ENCODE measurements at regions not wholly inside any gene's neighbourhood (a gene's known extent, or its start where the extent isn't known, plus 50 kb on each side); places are given as distances from the start of the nearest gene placed in this dataset.
A peak's percentile ranks its signal among the peaks of the same experiment; 100 is the strongest.

DNA sequence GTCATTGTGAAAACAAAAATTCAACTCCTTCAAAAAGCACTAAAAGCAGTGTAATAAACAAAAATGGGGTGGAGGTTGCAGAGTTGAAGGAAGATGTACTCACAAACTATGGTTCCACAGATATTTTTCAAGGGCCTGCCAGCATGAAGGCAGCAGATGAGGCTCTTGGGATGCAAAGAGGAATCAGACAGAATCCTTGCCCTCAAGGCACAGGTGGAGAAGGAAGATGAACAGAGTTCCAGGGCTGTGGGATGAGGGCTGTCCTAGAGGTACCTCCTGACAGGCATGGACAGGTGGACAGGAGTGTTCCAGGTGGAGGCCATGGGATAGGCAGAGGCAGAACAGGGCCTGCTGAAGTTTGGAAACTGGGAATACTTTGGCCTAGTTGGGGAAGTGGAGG is 140.5 kb upstream of the ANKH start:
- no peaks in the 10 kb centered on the region for H3K9me3 ChIP-seq
- H3K4me1 ChIP-seq: peaks cover 6 to 39% (median 8%) of the 10 kb centered on the region in 3 donors
- no peak for TF ChIP-seq EP300 (IDR thresholded peaks at IDR 0.05)
- no peak for ATAC-seq
- no peaks in the 10 kb centered on the region for H3K27me3 ChIP-seq
- H3K27ac ChIP-seq: no peak overlapping the region
- H3K4me3 ChIP-seq: no peak overlapping the region
- H3K36me3 ChIP-seq: no peaks in the 10 kb centered on the region

DNA sequence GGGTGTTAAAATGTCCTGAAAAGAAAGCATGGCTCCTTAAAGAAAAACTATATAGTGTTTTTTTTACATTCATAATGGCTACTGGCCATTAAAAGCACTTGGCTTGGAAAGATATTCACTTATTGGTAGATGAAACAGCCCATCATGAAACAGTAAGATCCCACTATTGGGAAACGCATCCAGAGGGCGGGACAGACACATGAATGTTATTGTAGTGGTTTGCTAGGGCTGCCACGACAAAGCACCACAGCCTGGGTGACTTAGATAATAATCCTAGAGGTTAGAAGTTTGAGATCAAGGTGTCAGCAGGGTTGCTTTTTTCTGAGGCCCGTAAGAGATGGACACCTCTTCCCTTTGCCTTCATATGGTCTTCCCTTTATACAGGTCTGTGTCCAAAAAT is 139.4 kb upstream of the ANKH start:
- no peak for ATAC-seq
- Histone ChIP-seq H3K4me1 (peaks cover 6 to 39% (median 8%) of the 10 kb centered on the region in 3 donors), H3K36me3 (no peaks in the 10 kb centered on the region), H3K27ac (no peak overlapping the region), H3K4me3 (no peak overlapping the region), H3K9me3 (no peaks in the 10 kb centered on the region), H3K27me3 (no peaks in the 10 kb centered on the region)
- no peak for TF ChIP-seq POLR2AphosphoS5 (IDR thresholded peaks at IDR 0.05)
- TF ChIP-seq, protein P1, sequence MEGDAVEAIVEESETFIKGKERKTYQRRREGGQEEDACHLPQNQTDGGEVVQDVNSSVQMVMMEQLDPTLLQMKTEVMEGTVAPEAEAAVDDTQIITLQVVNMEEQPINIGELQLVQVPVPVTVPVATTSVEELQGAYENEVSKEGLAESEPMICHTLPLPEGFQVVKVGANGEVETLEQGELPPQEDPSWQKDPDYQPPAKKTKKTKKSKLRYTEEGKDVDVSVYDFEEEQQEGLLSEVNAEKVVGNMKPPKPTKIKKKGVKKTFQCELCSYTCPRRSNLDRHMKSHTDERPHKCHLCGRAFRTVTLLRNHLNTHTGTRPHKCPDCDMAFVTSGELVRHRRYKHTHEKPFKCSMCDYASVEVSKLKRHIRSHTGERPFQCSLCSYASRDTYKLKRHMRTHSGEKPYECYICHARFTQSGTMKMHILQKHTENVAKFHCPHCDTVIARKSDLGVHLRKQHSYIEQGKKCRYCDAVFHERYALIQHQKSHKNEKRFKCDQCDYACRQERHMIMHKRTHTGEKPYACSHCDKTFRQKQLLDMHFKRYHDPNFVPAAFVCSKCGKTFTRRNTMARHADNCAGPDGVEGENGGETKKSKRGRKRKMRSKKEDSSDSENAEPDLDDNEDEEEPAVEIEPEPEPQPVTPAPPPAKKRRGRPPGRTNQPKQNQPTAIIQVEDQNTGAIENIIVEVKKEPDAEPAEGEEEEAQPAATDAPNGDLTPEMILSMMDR (IDR thresholded peaks at IDR 0.05): no peak
- no peak for TF ChIP-seq POLR2A (IDR thresholded peaks at IDR 0.05)
- TF ChIP-seq EP300 (IDR thresholded peaks at IDR 0.05): no peak
- 82 to 93% methylated on average over 3 to 4 of the region's 4 CpGs for WGBS, 2 donors (ENCODE audit: low coverage in 1 of 2)

DNA sequence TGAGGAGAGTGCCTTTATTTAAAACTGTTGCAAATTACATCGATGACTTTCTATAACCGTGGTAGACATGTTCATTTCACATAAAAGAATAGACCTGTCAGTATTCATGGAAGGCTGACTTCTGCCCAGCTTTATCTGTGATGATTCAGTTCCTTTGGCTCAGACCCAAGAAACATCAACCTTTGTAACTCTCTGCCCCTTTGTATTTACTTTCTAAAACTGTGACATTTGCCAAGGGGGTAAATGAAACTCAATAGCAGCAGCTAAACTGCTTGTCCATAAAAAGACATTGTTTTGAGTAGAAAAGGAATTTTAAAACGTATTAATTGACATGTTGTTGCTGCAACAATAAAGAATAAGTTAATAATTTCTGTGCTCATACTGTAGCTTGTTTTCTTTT is 137.8 kb upstream of the ANKH start:
- ATAC-seq: no peak
- Histone ChIP-seq H3K27ac (peak overlapping the region; percentile 34 to 74 (median 70)), H3K9me3 (no peaks in the 10 kb centered on the region), H3K27me3 (no peaks in the 10 kb centered on the region), H3K4me3 (no peak overlapping the region), H3K36me3 (no peaks in the 10 kb centered on the region), H3K4me1 (peaks cover 6 to 39% (median 8%) of the 10 kb centered on the region in 3 donors)
- WGBS, 2 donors (ENCODE audit: low coverage in 1 of 2): 30 to 32% methylated on average over 3 of the region's 3 CpGs
- TF ChIP-seq POLR2AphosphoS5 (IDR thresholded peaks at IDR 0.05) (peak; percentile 29), EP300 (IDR thresholded peaks at IDR 0.05) (no peak), POLR2A (IDR thresholded peaks at IDR 0.05) (no peak)
- TF ChIP-seq, protein P1 (IDR thresholded peaks at IDR 0.05): no peak

DNA sequence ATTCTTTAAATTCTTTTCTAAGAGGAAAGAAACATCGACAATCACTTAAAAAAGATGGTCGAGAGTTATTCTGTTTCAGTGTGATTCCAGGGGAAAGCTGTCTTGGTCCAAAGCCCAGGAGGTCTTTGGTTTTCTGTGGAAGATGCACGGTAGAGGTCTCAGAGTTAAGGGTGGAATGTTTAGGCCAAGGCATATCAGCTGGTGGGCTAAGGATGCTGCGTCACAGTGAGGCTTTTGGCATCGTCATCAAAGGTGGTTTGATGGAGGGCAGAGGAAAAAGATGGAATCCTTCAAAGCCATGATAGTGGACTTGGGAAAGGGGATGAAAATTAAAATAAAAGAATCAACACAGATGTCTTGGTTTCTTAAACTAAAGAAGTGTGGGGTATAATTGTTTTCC is 137.3 kb upstream of the ANKH start:
- TF ChIP-seq POLR2AphosphoS5 (IDR thresholded peaks at IDR 0.05) (no peak), POLR2A (IDR thresholded peaks at IDR 0.05) (no peak), EP300 (IDR thresholded peaks at IDR 0.05) (no peak)
- ATAC-seq: no peak
- 60% methylated on average over 5 of the region's 5 CpGs; no CpG with 5 or more reads in 1 of the 2 donors for WGBS, 2 donors (ENCODE audit: low coverage in 1 of 2)

DNA sequence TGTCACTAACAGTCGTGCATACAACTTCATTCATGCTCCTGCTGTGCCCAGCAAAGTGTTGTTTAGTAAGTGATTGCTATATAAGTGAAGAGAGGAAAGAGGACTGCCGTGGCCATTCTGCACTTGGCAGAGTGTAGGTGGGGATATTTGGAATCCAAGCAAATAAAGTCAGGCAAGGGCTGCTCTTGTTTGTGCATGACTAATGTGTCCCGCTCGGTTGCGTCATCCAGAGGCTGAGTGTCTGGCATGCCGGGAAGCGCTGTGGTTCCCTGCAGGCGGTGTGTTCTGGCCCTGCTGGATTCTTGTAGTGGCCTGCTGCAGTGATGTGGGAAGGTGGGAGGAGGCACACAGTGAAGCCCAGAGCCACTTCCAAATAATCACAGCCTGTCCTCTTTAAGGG is 136.9 kb upstream of the ANKH start:
- no peaks in the 10 kb centered on the region for H3K9me3 ChIP-seq
- H3K27me3 ChIP-seq: no peaks in the 10 kb centered on the region
- H3K4me1 ChIP-seq: peaks cover 6 to 38% (median 8%) of the 10 kb centered on the region in 3 donors
- 27 to 28% methylated on average over 2 to 8 of the region's 8 CpGs for WGBS, 2 donors (ENCODE audit: low coverage in 1 of 2)
- H3K36me3 ChIP-seq: no peaks in the 10 kb centered on the region
- H3K27ac ChIP-seq: peak overlapping the region in 3 of 4 donors; percentile 70 to 74 (median 71)
- H3K4me3 ChIP-seq: no peak overlapping the region
- TF ChIP-seq POLR2A (IDR thresholded peaks at IDR 0.05) (no peak), POLR2AphosphoS5 (IDR thresholded peaks at IDR 0.05) (peak; percentile 95)
- TF ChIP-seq, protein P1 (IDR thresholded peaks at IDR 0.05): peak in 1 of 4 experiments; percentile 13
- peak; percentile 95 for ATAC-seq

More for the DNA sequence above, 137.3 kb upstream of the ANKH start:
- Histone ChIP-seq H3K4me3 (no peak overlapping the region), H3K27me3 (no peaks in the 10 kb centered on the region), H3K27ac (peak overlapping the region; percentile 69 to 74 (median 70)), H3K36me3 (no peaks in the 10 kb centered on the region), H3K4me1 (peaks cover 6 to 38% (median 8%) of the 10 kb centered on the region in 3 donors), H3K9me3 (no peaks in the 10 kb centered on the region)

DNA sequence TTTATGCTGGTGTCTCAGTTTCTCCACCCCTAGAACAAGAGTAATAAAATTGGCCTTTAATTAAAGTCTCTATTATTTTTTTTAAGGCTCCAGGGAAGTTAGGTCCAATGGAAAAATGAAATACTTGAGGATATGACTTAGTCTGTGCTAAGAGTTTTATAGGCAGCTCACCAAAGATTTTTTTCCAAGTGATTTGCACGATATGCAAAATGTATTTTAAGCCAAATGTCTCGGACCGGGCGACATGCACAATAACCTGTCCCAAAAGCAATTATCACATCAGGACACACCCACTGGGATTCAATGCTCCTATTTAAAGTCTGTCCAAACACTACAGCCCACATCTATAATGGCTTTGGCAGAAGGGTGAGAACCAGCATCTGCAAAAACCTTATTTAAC is 136.1 kb upstream of the ANKH start:
- WGBS, 2 donors (ENCODE audit: low coverage in 1 of 2): 44 to 48% methylated on average over 4 of the region's 4 CpGs
- Histone ChIP-seq H3K27me3 (no peaks in the 10 kb centered on the region), H3K4me3 (no peak overlapping the region), H3K36me3 (no peaks in the 10 kb centered on the region), H3K4me1 (peaks cover 6 to 44% (median 8%) of the 10 kb centered on the region in 3 donors), H3K27ac (peak overlapping the region in 3 of 4 donors; percentile 17 to 74 (median 70)), H3K9me3 (no peaks in the 10 kb centered on the region)
- no peak for ATAC-seq
- TF ChIP-seq POLR2AphosphoS5 (IDR thresholded peaks at IDR 0.05): no peak
- no peak for TF ChIP-seq POLR2A (IDR thresholded peaks at IDR 0.05)
- TF ChIP-seq EP300 (IDR thresholded peaks at IDR 0.05): no peak
- TF ChIP-seq, protein P1 (IDR thresholded peaks at IDR 0.05): no peak
